ENCODE measurements at regions not wholly inside any gene's neighbourhood (a gene's known extent, or its start where the extent isn't known, plus 50 kb on each side); places are given as distances from the start of the nearest gene placed in this dataset.

- no peak for ATAC-seq
- TF ChIP-seq, protein P1, sequence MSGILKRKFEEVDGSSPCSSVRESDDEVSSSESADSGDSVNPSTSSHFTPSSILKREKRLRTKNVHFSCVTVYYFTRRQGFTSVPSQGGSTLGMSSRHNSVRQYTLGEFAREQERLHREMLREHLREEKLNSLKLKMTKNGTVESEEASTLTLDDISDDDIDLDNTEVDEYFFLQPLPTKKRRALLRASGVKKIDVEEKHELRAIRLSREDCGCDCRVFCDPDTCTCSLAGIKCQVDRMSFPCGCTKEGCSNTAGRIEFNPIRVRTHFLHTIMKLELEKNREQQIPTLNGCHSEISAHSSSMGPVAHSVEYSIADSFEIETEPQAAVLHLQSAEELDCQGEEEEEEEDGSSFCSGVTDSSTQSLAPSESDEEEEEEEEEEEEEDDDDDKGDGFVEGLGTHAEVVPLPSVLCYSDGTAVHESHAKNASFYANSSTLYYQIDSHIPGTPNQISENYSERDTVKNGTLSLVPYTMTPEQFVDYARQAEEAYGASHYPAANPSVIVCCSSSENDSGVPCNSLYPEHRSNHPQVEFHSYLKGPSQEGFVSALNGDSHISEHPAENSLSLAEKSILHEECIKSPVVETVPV (CRISPR knock-in tag; IDR thresholded peaks at IDR 0.05) = no peak
- no peak for TF ChIP-seq ZFP30 (CRISPR knock-in tag; IDR thresholded peaks at IDR 0.05)
- TF ChIP-seq, protein P2, sequence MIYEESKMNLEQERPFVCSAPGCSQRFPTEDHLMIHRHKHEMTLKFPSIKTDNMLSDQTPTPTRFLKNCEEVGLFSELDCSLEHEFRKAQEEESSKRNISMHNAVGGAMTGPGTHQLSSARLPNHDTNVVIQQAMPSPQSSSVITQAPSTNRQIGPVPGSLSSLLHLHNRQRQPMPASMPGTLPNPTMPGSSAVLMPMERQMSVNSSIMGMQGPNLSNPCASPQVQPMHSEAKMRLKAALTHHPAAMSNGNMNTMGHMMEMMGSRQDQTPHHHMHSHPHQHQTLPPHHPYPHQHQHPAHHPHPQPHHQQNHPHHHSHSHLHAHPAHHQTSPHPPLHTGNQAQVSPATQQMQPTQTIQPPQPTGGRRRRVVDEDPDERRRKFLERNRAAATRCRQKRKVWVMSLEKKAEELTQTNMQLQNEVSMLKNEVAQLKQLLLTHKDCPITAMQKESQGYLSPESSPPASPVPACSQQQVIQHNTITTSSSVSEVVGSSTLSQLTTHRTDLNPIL (CRISPR knock-in tag; IDR thresholded peaks at IDR 0.05; ENCODE audit: low read depth) = no peak
- TF ChIP-seq ZC3H10 (CRISPR knock-in tag; IDR thresholded peaks at IDR 0.05) = no peak
- TF ChIP-seq RARB (CRISPR knock-in tag; IDR thresholded peaks at IDR 0.05) = no peak
- no peak for TF ChIP-seq ZNF70 (CRISPR knock-in tag; IDR thresholded peaks at IDR 0.05)
Measured at GRCh38 chr16:73387979-73388378, 340.1 kb upstream of the ZFHX3 start.

- no peak for ATAC-seq
Measured at GRCh38 chr16:73385696-73386095, 337.8 kb upstream of the ZFHX3 start.

DNA sequence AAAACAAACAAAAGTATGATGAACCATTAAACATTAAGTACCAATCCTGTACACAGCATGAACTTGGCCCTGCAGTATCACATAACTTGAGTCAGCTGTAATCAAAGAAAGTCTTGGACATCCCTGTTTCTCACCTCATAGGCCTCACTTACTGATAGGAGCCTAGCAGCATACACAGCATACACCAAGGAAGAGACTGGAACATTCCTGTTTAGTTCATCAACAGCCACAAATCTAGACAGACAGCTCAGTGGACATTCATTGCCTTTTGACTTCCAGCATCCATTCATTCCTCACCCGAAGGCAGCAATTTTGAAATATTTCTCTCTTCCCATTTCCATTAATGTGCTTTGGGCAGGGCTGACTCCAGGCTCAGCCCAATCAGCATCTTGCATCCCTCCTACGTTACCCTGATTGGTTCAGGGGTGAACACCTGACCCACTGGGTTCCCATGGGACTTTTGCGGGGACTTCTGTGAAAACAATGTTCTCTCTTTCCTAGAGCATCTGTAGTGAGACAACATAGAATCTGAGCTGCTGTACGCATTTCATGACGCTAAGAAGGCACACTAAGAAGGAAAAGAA is 336.7 kb upstream of the ZFHX3 start:
- TF ChIP-seq ESRRG (CRISPR knock-in tag; IDR thresholded peaks at IDR 0.05) (no peak), CSDC2 (CRISPR knock-in tag; IDR thresholded peaks at IDR 0.05) (no peak), TCF4 (CRISPR knock-in tag; IDR thresholded peaks at IDR 0.05; ENCODE audit: borderline replicate concordance) (no peak), RARB (CRISPR knock-in tag; IDR thresholded peaks at IDR 0.05) (no peak), ZFP3 (CRISPR knock-in tag; IDR thresholded peaks at IDR 0.05) (no peak), BACH2 (CRISPR knock-in tag; IDR thresholded peaks at IDR 0.05; ENCODE audit: borderline replicate concordance) (no peak), OSR1 (CRISPR knock-in tag; IDR thresholded peaks at IDR 0.05) (no peak), ZNF8 (CRISPR knock-in tag; IDR thresholded peaks at IDR 0.05) (no peak), SNAI2 (CRISPR knock-in tag; IDR thresholded peaks at IDR 0.05) (no peak)
- TF ChIP-seq, protein P3, sequence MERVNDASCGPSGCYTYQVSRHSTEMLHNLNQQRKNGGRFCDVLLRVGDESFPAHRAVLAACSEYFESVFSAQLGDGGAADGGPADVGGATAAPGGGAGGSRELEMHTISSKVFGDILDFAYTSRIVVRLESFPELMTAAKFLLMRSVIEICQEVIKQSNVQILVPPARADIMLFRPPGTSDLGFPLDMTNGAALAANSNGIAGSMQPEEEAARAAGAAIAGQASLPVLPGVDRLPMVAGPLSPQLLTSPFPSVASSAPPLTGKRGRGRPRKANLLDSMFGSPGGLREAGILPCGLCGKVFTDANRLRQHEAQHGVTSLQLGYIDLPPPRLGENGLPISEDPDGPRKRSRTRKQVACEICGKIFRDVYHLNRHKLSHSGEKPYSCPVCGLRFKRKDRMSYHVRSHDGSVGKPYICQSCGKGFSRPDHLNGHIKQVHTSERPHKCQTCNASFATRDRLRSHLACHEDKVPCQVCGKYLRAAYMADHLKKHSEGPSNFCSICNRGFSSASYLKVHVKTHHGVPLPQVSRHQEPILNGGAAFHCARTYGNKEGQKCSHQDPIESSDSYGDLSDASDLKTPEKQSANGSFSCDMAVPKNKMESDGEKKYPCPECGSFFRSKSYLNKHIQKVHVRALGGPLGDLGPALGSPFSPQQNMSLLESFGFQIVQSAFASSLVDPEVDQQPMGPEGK (CRISPR knock-in tag; IDR thresholded peaks at IDR 0.05; ENCODE audit: borderline replicate concordance) = no peak
- ATAC-seq = no peak

More at GRCh38 chr16:73385696-73386095, 337.8 kb upstream of the ZFHX3 start:
- TF ChIP-seq, protein P1 (CRISPR knock-in tag; IDR thresholded peaks at IDR 0.05) = no peak
- TF ChIP-seq ZNF565 (CRISPR knock-in tag; conservative IDR thresholded peaks at IDR 0.05; ENCODE audit: low read depth) = no peak
- TF ChIP-seq ARNTL (CRISPR knock-in tag; IDR thresholded peaks at IDR 0.05; ENCODE audit: borderline replicate concordance, low read depth) = no peak
- no peak for TF ChIP-seq TOX (CRISPR knock-in tag; IDR thresholded peaks at IDR 0.05; ENCODE audit: borderline replicate concordance)
- TF ChIP-seq OSR1 (CRISPR knock-in tag; IDR thresholded peaks at IDR 0.05) = no peak
- TF ChIP-seq BACH2 (CRISPR knock-in tag; IDR thresholded peaks at IDR 0.05; ENCODE audit: borderline replicate concordance) = no peak
- no peak for TF ChIP-seq ZNF8 (CRISPR knock-in tag; IDR thresholded peaks at IDR 0.05)
- no peak for TF ChIP-seq ZNF70 (CRISPR knock-in tag; IDR thresholded peaks at IDR 0.05)
- no peak for TF ChIP-seq GLIS3 (CRISPR knock-in tag; IDR thresholded peaks at IDR 0.05)
- TF ChIP-seq ESRRG (CRISPR knock-in tag; IDR thresholded peaks at IDR 0.05) = no peak
- TF ChIP-seq PPARA (CRISPR knock-in tag; IDR thresholded peaks at IDR 0.05; ENCODE audit: borderline replicate concordance) = no peak
- no peak for TF ChIP-seq CSDC2 (CRISPR knock-in tag; IDR thresholded peaks at IDR 0.05)
- TF ChIP-seq SNAI2 (CRISPR knock-in tag; IDR thresholded peaks at IDR 0.05) = no peak
- TF ChIP-seq ZC3H10 (CRISPR knock-in tag; IDR thresholded peaks at IDR 0.05) = no peak
- TF ChIP-seq ISL1 (CRISPR knock-in tag; IDR thresholded peaks at IDR 0.05) = no peak
- TF ChIP-seq, protein P2 (CRISPR knock-in tag; IDR thresholded peaks at IDR 0.05; ENCODE audit: low read depth) = no peak

DNA sequence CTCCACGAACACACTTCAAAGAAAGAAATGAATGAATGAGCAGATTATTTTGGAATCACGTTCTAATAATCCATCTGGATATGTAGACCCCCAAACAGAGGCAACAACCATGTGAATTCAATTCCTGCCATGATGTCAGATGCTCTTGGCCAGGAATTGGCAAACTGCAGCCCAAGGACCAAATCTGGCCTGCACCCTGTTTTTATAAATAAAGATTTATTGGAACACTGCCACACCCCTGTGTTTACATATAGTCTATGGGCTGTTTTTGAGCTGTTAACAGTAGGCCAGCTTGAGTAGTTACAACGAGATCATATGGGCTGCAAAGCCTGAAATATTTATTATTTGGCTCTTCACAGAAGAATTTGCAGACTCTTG is 336.0 kb upstream of the ZFHX3 start:
- ATAC-seq = no peak
- TF ChIP-seq TSHZ2 (CRISPR knock-in tag; IDR thresholded peaks at IDR 0.05) (no peak), ZNF70 (CRISPR knock-in tag; IDR thresholded peaks at IDR 0.05) (no peak), ZC3H10 (CRISPR knock-in tag; IDR thresholded peaks at IDR 0.05) (no peak), PPARA (CRISPR knock-in tag; IDR thresholded peaks at IDR 0.05; ENCODE audit: borderline replicate concordance) (no peak)
- TF ChIP-seq, protein P2 (CRISPR knock-in tag; IDR thresholded peaks at IDR 0.05; ENCODE audit: low read depth) = no peak

Data from SK-N-SH treated with all-trans-retinoic acid at 6 μM for 48 hours (cell line).